ENCODE measurements at regions not wholly inside any gene's neighbourhood (a gene's known extent, or its start where the extent isn't known, plus 50 kb on each side); places are given as distances from the start of the nearest gene placed in this dataset.

GRCh38 chr9:12629067-12629466 is 64.1 kb upstream of the TYRP1 start:
- TF ChIP-seq CTCF (IDR thresholded peaks at IDR 0.05), result no peak

- no peak for TF ChIP-seq CTCF (IDR thresholded peaks at IDR 0.05)
These were observed 61.3 kb upstream of the TYRP1 start for GRCh38 chr9:12631866-12632265.

- TF ChIP-seq CTCF (IDR thresholded peaks at IDR 0.05), result no peak
These were observed 60.0 kb upstream of the TYRP1 start for GRCh38 chr9:12633016-12633765.

GRCh38 chr9:12640016-12640587 is 53.1 kb upstream of the TYRP1 start:
- peak; percentile 75 for TF ChIP-seq CTCF (IDR thresholded peaks at IDR 0.05)

GRCh38 chr9:12640866-12641636 is 52.1 kb upstream of the TYRP1 start:
- no peak for TF ChIP-seq CTCF (IDR thresholded peaks at IDR 0.05)
